ENCODE measurements at regions not wholly inside any gene's neighbourhood (a gene's known extent, or its start where the extent isn't known, plus 50 kb on each side); places are given as distances from the start of the nearest gene placed in this dataset.

DNA sequence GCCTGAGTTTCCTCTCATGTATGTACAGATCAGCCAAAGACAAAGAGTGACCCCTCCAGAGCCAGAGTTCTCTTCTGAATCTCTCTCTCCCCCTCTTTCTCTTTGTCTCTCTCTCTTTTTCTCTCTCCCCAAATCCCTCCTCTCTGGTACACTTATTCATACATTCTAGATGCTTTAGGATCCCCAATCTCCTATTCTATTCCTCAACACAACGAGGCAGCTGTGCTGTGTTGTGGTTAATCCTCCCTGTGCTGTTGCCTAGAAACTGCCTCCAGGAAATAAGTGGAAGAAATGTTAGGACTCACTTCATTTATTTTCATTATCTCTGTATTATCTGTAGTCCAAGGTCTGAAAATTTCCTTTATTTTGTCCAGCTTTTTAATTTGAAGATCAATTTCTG is 350.5 kb upstream of the OR4E1 start:
- ChIA-PET RAD21 (ENCODE audit: unreplicated experiment) (no interaction called here), SMC1A (ENCODE audit: uncharacterized antibody, unreplicated experiment) (interaction anchor here (0.9 kb wide), 1 partner anchor 14 kb away, joined by 4 read pairs; no protein-coding TSS in a partner anchor), POLR2A (no interaction called here), CTCF (no interaction called here)
- Histone ChIP-seq H3K4me3 (no peak overlapping the region), H3K27me3 (replicated peaks in 1 of 2; ENCODE audit: control insufficient read depth in 2 of 2, insufficient read depth in 2 of 2, low read length in 1 of 2) (no peaks in the 10 kb centered on the region), H3K4me2 (ENCODE audit: control insufficient read depth, insufficient read depth) (no peak overlapping the region), H2AFZ (ENCODE audit: control insufficient read depth, low read depth, low read length) (no peak overlapping the region), H3K27ac (ENCODE audit: control insufficient read depth, insufficient read depth) (no peak overlapping the region), H3K9me3 (replicated peaks; ENCODE audit: control insufficient read depth, insufficient read depth, low read length) (no peaks in the 10 kb centered on the region), H4K20me1 (ENCODE audit: control insufficient read depth, insufficient read depth) (no peaks in the 10 kb centered on the region), H3K4me1 (ENCODE audit: control insufficient read depth, insufficient read depth, low read length) (no peaks in the 10 kb centered on the region), H3K36me3 (ENCODE audit: control insufficient read depth in 2 of 2, insufficient read depth in 2 of 2, low read length in 1 of 2) (no peaks in the 10 kb centered on the region), H3K79me2 (ENCODE audit: control insufficient read depth, insufficient read depth, low read length) (no peaks in the 10 kb centered on the region), H3K9ac (ENCODE audit: control insufficient read depth, insufficient read depth, low read length) (no peak overlapping the region)
- in situ Hi-C loops (cut with MboI): no loop called here
- DNase-seq (ENCODE audit: low read depth, low spot score) (no peak), FAIRE-seq (no peak), ATAC-seq (no peak)
- 0% methylated on average over 1 of the region's 1 CpG for WGBS (ENCODE audit: insufficient coverage, insufficient replicate concordance, low lambda C conversion rate, missing lambda C conversion rate)
- intact Hi-C loops (cut with micrococcal nuclease; ENCODE audit: unreplicated experiment): no loop called here
- no peak for TF ChIP-seq IRF4 (IDR thresholded peaks at IDR 0.05; ENCODE audit: low read depth, low read length)
- TF ChIP-seq SIN3A (IDR thresholded peaks at IDR 0.05; ENCODE audit: low read depth, low read length): no peak
- TF ChIP-seq SREBF2 (IDR thresholded peaks at IDR 0.05; ENCODE audit: low read length): no peak
- TF ChIP-seq SMAD1 (IDR thresholded peaks at IDR 0.05; ENCODE audit: low read depth, partially characterized antibody): no peak
- no peak for TF ChIP-seq SMC3 (IDR thresholded peaks at IDR 0.05; ENCODE audit: borderline replicate concordance, low read length)
- TF ChIP-seq STAT1 (conservative IDR thresholded peaks at IDR 0.05): no peak
- TF ChIP-seq, protein P1, sequence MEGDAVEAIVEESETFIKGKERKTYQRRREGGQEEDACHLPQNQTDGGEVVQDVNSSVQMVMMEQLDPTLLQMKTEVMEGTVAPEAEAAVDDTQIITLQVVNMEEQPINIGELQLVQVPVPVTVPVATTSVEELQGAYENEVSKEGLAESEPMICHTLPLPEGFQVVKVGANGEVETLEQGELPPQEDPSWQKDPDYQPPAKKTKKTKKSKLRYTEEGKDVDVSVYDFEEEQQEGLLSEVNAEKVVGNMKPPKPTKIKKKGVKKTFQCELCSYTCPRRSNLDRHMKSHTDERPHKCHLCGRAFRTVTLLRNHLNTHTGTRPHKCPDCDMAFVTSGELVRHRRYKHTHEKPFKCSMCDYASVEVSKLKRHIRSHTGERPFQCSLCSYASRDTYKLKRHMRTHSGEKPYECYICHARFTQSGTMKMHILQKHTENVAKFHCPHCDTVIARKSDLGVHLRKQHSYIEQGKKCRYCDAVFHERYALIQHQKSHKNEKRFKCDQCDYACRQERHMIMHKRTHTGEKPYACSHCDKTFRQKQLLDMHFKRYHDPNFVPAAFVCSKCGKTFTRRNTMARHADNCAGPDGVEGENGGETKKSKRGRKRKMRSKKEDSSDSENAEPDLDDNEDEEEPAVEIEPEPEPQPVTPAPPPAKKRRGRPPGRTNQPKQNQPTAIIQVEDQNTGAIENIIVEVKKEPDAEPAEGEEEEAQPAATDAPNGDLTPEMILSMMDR (IDR thresholded peaks at IDR 0.05 in 2 of 3, conservative IDR thresholded peaks at IDR 0.05 in 1 of 3; ENCODE audit: control insufficient read depth in 2 of 3, extremely low read depth in 1 of 3, insufficient read depth in 1 of 3, low read depth in 3 of 3, low read length in 3 of 3): no peak
- TF ChIP-seq MXI1 (IDR thresholded peaks at IDR 0.05; ENCODE audit: low read depth, low read length): no peak
- no peak for TF ChIP-seq DPF2 (IDR thresholded peaks at IDR 0.05)
- BruUV-seq (replicated peaks): no TSS peak
